D721Med (cell line): ENCODE measurements at regions not wholly inside any gene's neighbourhood (a gene's known extent, or its start where the extent isn't known, plus 50 kb on each side); places are given as distances from the start of the nearest gene placed in this dataset.

Source experiments
- DNase-seq: peaks from one replicate; pipeline ENCODE4 v3.0.0; 2011; ENCODE audit warnings: low spot score; ENCODE audit not compliant: insufficient read length
- FAIRE-seq: peaks from 2 replicates; lab custom pipeline; 2011; peaks lifted over from hg19 to GRCh38; lab: Jason Lieb, UNC
- CTCF ChIP-seq: IDR thresholded peaks from 2 replicates; pipeline ENCODE4 v1.5.1; 2012; ENCODE audit warnings: mild to moderate bottlenecking, control low read depth; ENCODE audit not compliant: insufficient read depth; ENCODE audit errors: missing control alignments

GRCh38 chr5:14009575-14009974 is 65.1 kb upstream of the DNAH5 start:
- FAIRE-seq (no peak), DNase-seq (no peak)
- TF ChIP-seq CTCF: no peak

GRCh38 chr5:14008819-14009311 is 64.4 kb upstream of the DNAH5 start:
- FAIRE-seq: no peak
- TF ChIP-seq CTCF: no peak
- DNase-seq: no peak

GRCh38 chr5:14006823-14007520 is 62.5 kb upstream of the DNAH5 start:
- no peak for DNase-seq
- no peak for FAIRE-seq
- TF ChIP-seq CTCF: no peak

- TF ChIP-seq CTCF: no peak
- no peak for DNase-seq
- FAIRE-seq: no peak
Observed at GRCh38 chr5:14004598-14005394, 60.3 kb upstream of the DNAH5 start.

- FAIRE-seq: no peak
- DNase-seq: no peak
- TF ChIP-seq CTCF: no peak
Observed at GRCh38 chr5:14003936-14004335, 59.4 kb upstream of the DNAH5 start.

GRCh38 chr5:14003513-14003912 is 59.0 kb upstream of the DNAH5 start:
- DNase-seq (no peak), FAIRE-seq (no peak)
- TF ChIP-seq CTCF: no peak
